HG02938 (cell line): ENCODE measurements at regions not wholly inside any gene's neighbourhood (a gene's known extent, or its start where the extent isn't known, plus 50 kb on each side); places are given as distances from the start of the nearest gene placed in this dataset.

ENCODE experiments used
- ATAC-seq: cut with Tn5 transposase; IDR thresholded peaks from one replicate; pipeline ENCODE4 v1.9.1; 2021; ENCODE audit warnings: mild to moderate bottlenecking, moderate library complexity; ENCODE audit not compliant: unreplicated experiment

DNA sequence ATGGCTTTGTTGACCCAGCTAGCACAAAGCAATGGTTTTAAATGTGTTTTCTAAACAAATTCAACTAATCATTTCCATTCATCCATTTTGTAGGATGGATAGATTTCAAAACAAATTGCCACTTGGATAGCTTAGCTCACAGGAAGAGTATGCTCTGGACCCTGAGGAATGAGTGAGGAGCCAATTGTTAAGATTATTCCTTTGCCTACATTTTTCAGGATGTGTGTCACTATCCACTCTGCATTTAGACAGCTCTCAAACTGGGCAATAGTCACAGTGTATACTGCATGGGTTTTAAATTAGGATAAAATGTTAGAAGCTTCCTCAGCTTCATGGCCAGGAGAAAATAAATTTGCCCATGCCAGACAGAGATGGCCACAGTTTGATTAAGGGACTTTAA lies 605.6 kb upstream of the TEX47 start:
- ATAC-seq = no peak

DNA sequence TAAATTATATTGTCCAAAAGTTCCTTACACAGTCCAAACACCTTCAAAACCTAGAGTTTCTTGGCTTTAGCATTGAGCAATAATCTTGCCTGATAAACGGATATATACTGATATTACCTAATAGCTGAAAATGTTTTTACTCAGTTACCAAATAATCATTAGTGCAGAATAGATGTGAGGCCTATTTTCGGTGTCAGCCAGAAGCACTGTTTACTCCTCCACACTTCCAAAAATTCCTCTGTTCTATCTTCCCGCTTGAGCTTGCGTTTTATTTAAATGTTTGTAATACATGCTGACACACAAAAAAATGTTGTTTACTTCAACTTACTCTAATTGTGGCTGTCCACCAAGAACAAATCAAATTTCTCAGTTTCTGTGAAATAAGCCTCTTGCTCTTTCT lies 606.2 kb upstream of the TEX47 start:
- ATAC-seq = no peak

- no peak for ATAC-seq
Observed at GRCh38 chr7:89451911-89452310, 656.4 kb upstream of the TEX47 start.

- no peak for ATAC-seq
Observed at GRCh38 chr7:89456556-89456955, 661.0 kb upstream of the TEX47 start.

DNA sequence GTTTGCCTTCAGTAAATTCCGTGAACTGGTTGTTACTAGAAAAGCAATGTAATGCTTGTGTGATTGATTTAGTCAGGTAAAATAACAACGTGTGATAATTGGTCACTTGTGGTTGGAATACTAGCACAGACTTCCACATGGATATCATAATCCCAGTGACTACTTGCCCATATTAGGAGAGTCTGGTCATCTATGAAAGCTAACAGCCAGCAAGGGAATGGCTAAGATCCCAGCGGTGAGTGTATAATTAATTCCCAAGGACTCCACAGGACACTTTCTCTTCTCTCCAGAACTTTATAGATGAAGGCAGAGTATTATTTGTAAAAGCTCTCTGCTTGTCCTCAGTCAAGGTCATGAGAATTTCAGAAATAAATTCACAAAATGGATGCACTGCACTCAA lies 662.6 kb upstream of the TEX47 start:
- ATAC-seq = no peak

DNA sequence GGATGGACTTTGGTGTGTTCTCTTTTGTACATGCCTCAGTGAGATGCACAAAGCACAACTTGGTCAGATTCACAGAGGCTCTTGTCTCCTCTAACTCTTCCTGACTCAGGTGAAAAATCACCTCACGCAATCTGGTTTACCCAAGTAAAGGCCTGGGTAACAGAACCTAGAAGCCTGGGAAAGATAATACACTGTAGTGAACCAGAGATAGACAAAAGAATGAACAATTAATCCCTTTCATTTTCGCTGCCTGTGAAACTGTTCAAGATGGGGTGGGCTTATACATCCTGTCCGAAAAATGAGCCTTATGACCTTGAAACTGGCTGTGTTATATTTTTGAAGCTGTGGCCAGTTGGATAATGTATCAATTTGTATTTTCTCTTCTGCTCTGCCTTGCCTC lies 678.9 kb upstream of the TEX47 start:
- no peak for ATAC-seq

DNA sequence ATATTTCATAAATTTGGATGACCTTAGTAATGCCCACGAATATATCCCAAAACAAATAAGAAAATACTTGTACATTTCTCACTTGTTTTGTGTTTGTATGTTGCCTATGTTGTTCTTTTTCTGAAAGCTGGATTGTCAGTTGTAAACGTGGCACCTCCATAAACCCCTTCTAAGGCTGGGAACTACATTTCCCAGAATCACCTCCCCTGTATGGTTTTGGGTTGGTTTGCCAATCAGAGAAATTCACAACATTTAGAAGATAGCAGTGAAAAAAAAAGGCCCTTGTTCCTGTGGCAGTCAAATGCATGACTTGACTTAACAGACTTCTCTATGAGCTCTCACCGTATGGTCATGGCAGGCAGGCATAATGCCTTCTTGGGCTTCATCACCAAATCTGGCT lies 676.3 kb upstream of the STEAP1 start:
- ATAC-seq = no peak

DNA sequence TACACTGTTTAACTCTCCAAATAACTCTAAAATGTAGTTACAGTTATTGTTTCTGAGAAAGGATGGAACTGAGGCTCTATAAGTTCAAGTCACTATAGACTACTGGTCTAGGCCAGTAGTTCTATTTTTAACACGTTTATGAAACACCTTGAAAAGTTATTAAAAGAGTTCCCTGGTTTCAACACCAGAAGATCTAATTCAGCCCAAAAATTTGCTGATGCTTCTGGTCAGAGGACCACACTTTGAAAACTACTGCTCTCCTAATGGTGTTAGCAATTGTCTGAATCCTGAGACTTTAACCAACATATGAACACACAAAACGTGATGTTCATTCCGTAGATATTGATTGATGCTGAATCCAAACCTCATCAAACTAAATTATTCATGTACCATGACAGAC lies 658.6 kb upstream of the STEAP1 start:
- ATAC-seq = no peak

DNA sequence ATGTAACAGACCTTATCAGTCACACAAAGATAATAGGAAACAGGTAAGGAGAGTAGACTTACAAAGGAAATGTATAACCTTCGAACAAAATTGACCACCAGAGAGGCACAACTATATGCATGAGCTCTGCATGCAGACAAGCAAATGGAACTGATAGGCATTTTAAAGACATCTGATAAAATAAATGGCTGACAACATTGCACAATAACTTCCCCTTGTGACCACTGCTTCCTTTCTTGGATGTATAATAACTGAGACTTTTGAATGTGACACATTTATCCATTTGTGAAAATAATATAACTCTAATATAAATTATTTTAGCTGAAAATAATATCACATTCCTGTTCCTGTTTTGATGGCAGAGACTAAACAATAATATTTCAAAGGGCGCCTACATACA lies 654.2 kb upstream of the STEAP1 start:
- no peak for ATAC-seq

- no peak for ATAC-seq
Observed at GRCh38 chr7:89503281-89503680, 651.0 kb upstream of the STEAP1 start.

DNA sequence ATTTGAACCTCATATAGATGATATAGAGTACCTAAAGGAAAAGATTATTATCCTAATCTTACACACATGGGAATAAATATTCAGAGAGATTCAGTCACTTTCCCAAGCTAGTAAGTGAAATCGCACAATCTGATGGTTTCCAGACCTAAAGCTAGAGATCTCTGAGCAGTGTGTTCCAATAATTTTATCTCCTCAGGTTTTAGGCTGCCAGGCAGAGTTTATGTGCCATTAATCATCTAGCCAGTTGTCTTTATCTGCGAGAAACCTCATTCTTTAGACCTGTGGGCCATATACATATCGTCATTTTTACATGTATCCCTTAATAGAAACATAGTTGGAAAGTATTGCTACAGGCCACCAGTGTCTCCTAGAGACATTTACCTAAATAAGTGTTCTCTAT lies 647.2 kb upstream of the STEAP1 start:
- ATAC-seq = no peak

DNA sequence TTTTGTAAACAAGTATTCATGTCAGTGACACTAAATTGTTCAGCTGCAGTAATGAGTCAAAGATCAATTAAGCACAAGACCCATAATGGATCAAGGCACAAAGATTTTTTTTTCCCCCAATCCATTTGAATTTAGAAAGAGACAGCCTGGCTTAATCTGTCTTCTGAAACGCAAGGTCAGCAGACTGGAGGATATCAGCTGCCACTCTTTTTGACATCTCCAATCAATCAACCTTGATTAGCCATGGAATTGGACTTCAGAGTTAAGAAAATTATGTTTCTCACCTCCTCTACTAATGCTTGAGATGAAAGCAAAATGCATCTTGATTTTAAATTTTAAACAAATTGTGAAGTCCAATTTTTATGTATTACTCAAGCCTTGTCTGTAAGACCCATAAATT lies 642.4 kb upstream of the STEAP1 start:
- no peak for ATAC-seq

DNA sequence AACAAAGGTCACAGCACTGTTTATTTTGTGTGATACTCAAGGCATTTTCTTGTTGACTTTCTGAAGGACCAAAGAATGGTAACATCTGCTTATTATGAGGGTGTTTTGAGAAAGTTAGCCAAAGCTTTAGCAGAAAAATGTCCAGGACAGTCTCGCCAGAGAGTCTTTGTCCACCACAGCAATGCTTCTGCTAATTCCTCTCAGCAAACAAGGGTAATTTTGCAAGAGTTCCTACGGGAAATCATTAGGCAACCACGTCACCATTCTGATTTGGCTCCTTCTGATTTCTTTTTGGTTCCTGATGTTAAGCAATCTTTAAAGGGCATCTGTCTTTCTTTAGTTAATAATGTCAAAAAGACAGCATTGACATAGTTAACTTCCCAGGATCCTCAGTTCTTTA lies 639.3 kb upstream of the STEAP1 start:
- no peak for ATAC-seq

GRCh38 chr7:89517815-89518214 lies 636.5 kb upstream of the STEAP1 start:
- ATAC-seq = no peak

GRCh38 chr7:89549768-89550167 lies 604.5 kb upstream of the STEAP1 start:
- ATAC-seq = no peak

DNA sequence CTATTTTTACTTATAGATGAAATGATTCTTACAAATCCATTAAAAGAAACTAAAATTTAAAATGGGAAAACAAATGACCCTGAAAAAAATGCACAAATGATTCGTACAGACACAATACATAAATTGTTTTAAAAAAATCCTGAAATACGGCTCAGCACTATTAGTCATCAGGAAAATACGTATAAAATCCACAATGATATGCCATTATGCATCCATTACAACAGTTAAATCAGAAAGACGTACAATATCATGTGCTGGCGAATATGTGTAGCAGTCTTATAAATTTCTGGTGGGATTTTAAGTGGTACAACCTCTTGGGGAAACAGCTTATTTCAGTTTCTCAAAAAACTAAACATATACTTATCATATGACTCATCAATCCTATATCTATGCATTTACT lies 600.1 kb upstream of the STEAP1 start:
- no peak for ATAC-seq

GRCh38 chr7:89559596-89559995 lies 594.7 kb upstream of the STEAP1 start:
- no peak for ATAC-seq

DNA sequence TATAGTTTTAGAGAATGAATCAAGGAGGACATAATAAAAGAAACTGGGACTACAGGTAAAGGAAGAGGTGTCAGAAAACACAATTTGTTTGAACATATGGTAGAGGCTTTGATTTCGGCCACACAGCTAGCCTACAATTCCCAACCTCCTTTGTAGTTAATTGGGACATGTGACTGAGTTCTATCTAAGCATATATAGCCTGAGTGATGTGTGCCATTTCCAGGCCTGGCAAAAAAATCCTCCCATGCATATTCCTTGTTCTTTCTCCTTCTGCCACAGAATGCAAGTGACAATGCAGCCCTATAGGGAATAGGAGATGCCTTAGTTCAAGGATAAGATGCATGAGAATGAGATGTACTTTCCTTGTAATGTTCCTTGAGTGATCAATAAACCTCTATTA lies 590.7 kb upstream of the STEAP1 start:
- ATAC-seq = no peak

DNA sequence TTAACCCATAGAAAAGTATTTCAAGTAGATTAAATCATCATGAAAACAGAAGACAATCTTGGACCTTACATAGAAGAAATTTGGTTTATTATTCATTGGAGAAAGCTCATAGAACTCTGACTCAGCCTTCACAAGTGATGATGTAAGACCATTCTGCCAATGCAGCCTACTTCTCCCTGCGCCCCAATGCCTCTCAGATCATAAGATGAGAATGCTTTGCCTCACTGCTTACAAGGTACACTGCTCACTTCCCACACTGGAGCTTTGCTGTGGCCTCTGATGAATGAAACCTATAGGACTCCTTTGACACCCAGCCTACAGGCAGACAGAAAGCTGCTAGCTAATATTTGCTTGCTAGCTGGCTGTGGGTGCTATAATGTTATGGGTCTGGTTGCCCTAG lies 569.4 kb upstream of the STEAP1 start:
- no peak for ATAC-seq

DNA sequence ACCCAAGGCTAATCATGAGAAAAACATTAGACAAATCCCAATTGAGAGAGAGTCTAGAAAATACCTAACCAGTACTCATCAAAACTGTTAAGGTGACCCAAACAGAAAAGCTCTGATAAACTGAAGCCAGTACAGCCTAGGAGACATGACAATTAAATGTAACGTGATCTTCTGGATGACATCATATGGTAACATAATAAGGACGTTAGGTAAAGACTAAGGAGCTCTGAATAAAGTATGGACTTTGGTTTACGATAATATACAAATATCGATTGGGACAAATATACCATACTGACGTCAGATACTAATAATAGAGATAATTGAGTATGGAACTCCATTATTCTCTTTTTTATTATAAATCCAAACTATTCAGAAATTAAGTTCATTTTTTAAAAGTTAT lies 561.1 kb upstream of the STEAP1 start:
- ATAC-seq = no peak

DNA sequence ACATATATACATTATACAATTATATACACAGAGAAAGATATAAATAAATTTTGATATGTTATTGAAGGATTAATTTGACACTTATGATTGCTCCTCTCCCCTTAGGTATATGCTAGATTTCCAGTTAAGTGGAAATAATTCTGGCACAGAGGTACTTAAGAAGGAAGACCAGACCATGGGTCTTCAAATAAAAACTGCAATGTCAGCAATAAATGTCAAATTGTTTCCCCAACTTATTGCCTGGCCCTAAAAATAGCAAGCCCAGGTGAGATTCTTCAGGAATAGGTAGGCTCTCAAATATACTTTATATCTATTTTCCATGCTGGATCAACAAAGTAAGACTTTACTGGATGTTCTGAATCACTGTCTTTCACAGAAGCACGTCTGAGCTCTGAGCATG lies 551.3 kb upstream of the STEAP1 start:
- ATAC-seq = no peak

DNA sequence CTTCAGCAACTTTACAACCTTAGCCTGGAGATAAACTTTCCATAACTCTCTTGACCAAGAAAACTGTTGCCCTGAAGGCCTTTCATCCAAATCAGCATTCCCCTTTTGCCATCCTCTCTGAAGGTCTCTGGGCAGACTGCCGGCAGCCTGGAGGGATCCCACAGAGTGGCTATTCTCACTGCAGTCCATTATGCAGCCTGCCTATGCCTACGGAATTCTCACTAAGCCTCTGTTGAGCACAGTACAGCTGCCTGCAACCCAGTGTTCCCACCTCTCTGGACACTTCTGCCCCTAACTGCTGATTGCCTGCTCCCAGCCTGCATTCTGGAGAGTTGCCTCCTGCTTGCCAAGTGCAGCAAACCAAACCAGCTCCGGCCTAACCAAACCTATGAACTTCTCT lies 548.9 kb upstream of the STEAP1 start:
- ATAC-seq = no peak

DNA sequence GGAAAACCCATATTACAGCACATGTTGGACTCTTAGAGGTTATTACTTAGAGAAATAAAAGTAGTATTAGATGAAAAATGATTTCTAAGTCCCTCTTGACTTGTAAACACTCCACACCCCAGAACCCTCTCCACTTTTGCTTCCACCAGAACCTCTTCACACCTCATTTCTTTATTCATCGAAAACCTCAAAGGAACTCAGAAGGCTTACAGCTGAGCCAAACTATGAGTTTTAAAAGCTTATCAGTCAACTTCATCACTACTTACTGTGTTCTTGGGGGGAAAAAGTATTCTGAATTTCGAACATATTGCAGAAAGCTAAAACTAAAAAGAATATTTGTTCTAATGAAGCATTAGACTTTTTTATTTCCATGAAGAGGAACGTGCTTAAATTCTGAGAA lies 547.8 kb upstream of the STEAP1 start:
- no peak for ATAC-seq

GRCh38 chr7:89607792-89608191 lies 546.5 kb upstream of the STEAP1 start:
- ATAC-seq = no peak
